Esophagus mucosa (tissue), 1 donor: ENCODE measurements at regions not wholly inside any gene's neighbourhood (a gene's known extent, or its start where the extent isn't known, plus 50 kb on each side); places are given as distances from the start of the nearest gene placed in this dataset.
"Not testable (repeated sequence)": the region's sequence is repeated elsewhere in the genome, so short reads cannot be mapped to it uniquely, and the experiment has no call there.

Experiments used
- ATAC-seq: fragments of 200-7000 bp; cut with Tn5 transposase; one replicate; pipeline ENCODE4 v1.9.1; 2020
- donor health status: DM: yes; HTN: yes; CAD: no.

GRCh38 chr21:32823296-32823695 lies 51.7 kb upstream of the PAXBP1 start:
- ATAC-seq, result not testable (repeated sequence)

- no peak for ATAC-seq
These were observed 53.4 kb upstream of the PAXBP1 start for GRCh38 chr21:32824950-32825349.

- ATAC-seq, result peak; percentile 79
These were observed 55.0 kb upstream of the PAXBP1 start for GRCh38 chr21:32826329-32827167.

- ATAC-seq, result no peak
These were observed 57.4 kb upstream of the PAXBP1 start for GRCh38 chr21:32828908-32829307.

GRCh38 chr21:32829504-32829903 lies 57.9 kb upstream of the PAXBP1 start:
- no peak for ATAC-seq

GRCh38 chr21:32831779-32832178 lies 60.2 kb upstream of the PAXBP1 start:
- not testable (repeated sequence) for ATAC-seq

GRCh38 chr21:32834211-32834915 lies 62.8 kb upstream of the PAXBP1 start:
- no peak for ATAC-seq

GRCh38 chr21:32834916-32835235 lies 63.3 kb upstream of the PAXBP1 start:
- ATAC-seq, result no peak

GRCh38 chr21:32842146-32842545 lies 70.6 kb upstream of the PAXBP1 start:
- no peak for ATAC-seq

- no peak for ATAC-seq
These were observed 72.0 kb upstream of the PAXBP1 start for GRCh38 chr21:32843561-32843960.

GRCh38 chr21:32844076-32844475 lies 72.5 kb upstream of the PAXBP1 start:
- no peak for ATAC-seq

- ATAC-seq, result peak; percentile 53
These were observed 73.3 kb upstream of the PAXBP1 start for GRCh38 chr21:32844653-32845436.

GRCh38 chr21:32858628-32859027 lies 87.1 kb upstream of the PAXBP1 start:
- ATAC-seq, result peak; percentile 10

- ATAC-seq, result no peak
These were observed 88.8 kb upstream of the PAXBP1 start for GRCh38 chr21:32860399-32860798.

GRCh38 chr21:32861866-32862265 lies 90.3 kb upstream of the PAXBP1 start:
- no peak for ATAC-seq

GRCh38 chr21:32867597-32867996 lies 96.0 kb upstream of the PAXBP1 start:
- ATAC-seq, result peak; percentile 35

GRCh38 chr21:32868631-32869454 lies 97.3 kb upstream of the PAXBP1 start:
- no peak for ATAC-seq

GRCh38 chr21:32869459-32869858 lies 97.9 kb upstream of the PAXBP1 start:
- ATAC-seq, result no peak

- no peak for ATAC-seq
These were observed 104.9 kb upstream of the PAXBP1 start for GRCh38 chr21:32876426-32876825.

- not testable (repeated sequence) for ATAC-seq
These were observed 106.3 kb upstream of the PAXBP1 start for GRCh38 chr21:32877888-32878287.

- no peak for ATAC-seq
These were observed 107.1 kb upstream of the PAXBP1 start for GRCh38 chr21:32878661-32879060.

- no peak for ATAC-seq
These were observed 109.9 kb upstream of the PAXBP1 start for GRCh38 chr21:32881458-32881857.
